AG10803 (cell line): ENCODE measurements at regions not wholly inside any gene's neighbourhood (a gene's known extent, or its start where the extent isn't known, plus 50 kb on each side); places are given as distances from the start of the nearest gene placed in this dataset.

Source experiments
- DNase-seq: peaks from one replicate; pipeline ENCODE4 v3.0.0; 2010; ENCODE audit warnings: low read depth
- H3K4me3 ChIP-seq: 2 replicates; pipeline ENCODE4 v1.5.1; 2011; ENCODE audit warnings: mild to moderate bottlenecking, low read length, control low read depth
- TF ChIP-seq, protein P1 (sequence below): conservative IDR thresholded peaks from 2 replicates; pipeline ENCODE4 v1.5.1; 2011; ENCODE audit warnings: mild to moderate bottlenecking, low read length, control low read depth, inconsistent platforms

- DNase-seq, result no peak
- H3K4me3 ChIP-seq, result no peak overlapping the region
- TF ChIP-seq, protein P1, sequence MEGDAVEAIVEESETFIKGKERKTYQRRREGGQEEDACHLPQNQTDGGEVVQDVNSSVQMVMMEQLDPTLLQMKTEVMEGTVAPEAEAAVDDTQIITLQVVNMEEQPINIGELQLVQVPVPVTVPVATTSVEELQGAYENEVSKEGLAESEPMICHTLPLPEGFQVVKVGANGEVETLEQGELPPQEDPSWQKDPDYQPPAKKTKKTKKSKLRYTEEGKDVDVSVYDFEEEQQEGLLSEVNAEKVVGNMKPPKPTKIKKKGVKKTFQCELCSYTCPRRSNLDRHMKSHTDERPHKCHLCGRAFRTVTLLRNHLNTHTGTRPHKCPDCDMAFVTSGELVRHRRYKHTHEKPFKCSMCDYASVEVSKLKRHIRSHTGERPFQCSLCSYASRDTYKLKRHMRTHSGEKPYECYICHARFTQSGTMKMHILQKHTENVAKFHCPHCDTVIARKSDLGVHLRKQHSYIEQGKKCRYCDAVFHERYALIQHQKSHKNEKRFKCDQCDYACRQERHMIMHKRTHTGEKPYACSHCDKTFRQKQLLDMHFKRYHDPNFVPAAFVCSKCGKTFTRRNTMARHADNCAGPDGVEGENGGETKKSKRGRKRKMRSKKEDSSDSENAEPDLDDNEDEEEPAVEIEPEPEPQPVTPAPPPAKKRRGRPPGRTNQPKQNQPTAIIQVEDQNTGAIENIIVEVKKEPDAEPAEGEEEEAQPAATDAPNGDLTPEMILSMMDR, result no peak
Observed at GRCh38 chr12:3951380-3952135, 78.4 kb upstream of the PARP11 start.

DNA sequence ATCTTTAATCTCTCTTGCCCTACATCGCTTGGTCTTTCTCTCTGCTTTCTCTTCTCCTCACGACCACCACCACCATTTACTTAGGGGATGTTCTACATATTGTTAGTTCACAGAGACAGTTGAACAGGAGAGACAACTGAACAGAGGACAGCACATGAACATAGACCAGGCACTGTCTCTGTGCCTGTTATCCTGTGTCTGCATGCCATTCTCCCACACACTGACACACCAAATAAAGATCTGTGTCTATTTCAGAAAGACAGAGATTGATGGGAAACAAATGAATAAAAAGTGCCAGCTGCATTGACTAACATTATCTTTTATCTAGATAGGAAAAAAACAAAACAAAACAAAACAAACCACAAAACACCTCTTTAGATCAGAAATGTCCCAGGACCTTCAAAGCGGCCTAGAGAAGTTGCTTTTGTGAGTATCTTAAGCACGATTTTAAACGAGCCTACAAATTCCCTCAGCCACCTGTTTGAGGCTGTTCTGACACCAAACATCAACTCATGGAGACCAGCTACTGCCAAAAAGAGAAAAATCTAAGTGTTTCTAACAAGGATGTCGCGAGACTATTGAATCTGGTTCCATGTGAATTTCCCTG lies 77.6 kb upstream of the PARP11 start:
- TF ChIP-seq, protein P1, result no peak

DNA sequence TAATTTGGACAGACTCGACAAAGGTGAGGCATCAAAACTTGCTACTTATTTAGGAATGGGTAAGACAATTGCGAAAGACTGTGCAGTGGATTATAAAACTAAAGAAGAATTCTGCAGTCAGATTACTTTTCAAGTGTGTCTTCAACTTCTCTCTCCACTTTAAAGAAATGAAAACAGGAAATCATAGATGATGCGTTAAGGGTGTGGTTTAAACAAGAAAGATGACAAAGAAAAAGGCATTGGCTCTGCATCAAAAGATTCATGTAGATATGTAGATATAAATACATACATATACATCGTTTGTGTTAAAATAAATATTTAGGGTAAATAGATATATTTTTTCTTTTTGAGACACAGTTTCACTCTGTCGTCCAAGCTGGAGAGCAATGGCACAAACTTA lies 74.6 kb upstream of the PARP11 start:
- no peak for DNase-seq
- TF ChIP-seq, protein P1, result no peak
- no peak overlapping the region for H3K4me3 ChIP-seq

More for the DNA sequence above, 77.6 kb upstream of the PARP11 start:
- DNase-seq, result no peak
- no peak overlapping the region for H3K4me3 ChIP-seq

- H3K4me3 ChIP-seq, result no peak overlapping the region
- TF ChIP-seq, protein P1, result no peak
- DNase-seq, result no peak
Observed at GRCh38 chr12:3945671-3946070, 72.5 kb upstream of the PARP11 start.

- no peak overlapping the region for H3K4me3 ChIP-seq
- DNase-seq, result no peak
- TF ChIP-seq, protein P1, result no peak
Observed at GRCh38 chr12:3944620-3945019, 71.4 kb upstream of the PARP11 start.

DNA sequence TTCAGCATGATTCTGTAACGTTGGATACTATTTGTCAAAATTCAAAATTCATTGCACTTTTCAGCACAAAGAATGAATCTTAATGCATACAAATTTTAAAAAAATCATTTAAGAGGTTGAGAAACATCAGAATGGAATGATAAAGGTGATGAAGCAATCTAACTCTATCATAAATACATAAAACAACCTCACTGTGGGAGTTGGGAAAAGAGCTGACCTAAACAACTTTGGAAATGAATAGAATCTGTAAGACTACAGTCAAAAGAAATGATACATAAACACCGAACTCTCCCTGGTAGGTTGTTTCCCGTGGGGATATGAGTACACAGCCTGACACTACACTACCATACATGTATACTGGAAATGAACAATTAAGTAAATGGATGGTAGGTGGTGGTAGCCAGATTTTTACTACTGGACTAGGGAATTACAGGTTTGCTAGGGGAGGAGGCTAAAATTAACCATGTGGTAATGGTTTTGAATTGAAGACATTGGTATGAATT lies 64.9 kb upstream of the PARP11 start:
- DNase-seq, result no peak
- H3K4me3 ChIP-seq, result no peak overlapping the region
- TF ChIP-seq, protein P1, result no peak

GRCh38 chr12:3935078-3935477 lies 61.9 kb upstream of the PARP11 start:
- TF ChIP-seq, protein P1, result no peak
- H3K4me3 ChIP-seq, result no peak overlapping the region
- DNase-seq, result no peak
